ENCODE measurements at regions not wholly inside any gene's neighbourhood (a gene's known extent, or its start where the extent isn't known, plus 50 kb on each side); places are given as distances from the start of the nearest gene placed in this dataset.
A peak's percentile ranks its signal among the peaks of the same experiment; 100 is the strongest.

- H3K4me3 ChIP-seq = no peak overlapping the region
- H3K27me3 ChIP-seq = peaks cover 16% of the 10 kb centered on the region
- DNase-seq (no peak), ATAC-seq (no peak)
- intact Hi-C loops (cut with DNase I) = no loop called here
- no peaks in the 10 kb centered on the region for H3K4me1 ChIP-seq
- no peaks in the 10 kb centered on the region for H3K9me3 ChIP-seq
- no peak for TF ChIP-seq CTCF (IDR thresholded peaks at IDR 0.05)
- no peaks in the 10 kb centered on the region for H3K36me3 ChIP-seq
- no peak overlapping the region for H3K27ac ChIP-seq
Measured at GRCh38 chr12:4969405-4969804, 59.7 kb downstream of the KCNA1 start.

- intact Hi-C loops (cut with DNase I) = no loop called here
- DNase-seq = no peak
- Histone ChIP-seq H3K27me3 (peaks cover 15% of the 10 kb centered on the region), H3K27ac (no peak overlapping the region), H3K4me3 (no peak overlapping the region), H3K4me1 (no peaks in the 10 kb centered on the region), H3K9me3 (no peaks in the 10 kb centered on the region), H3K36me3 (no peaks in the 10 kb centered on the region)
- ATAC-seq = no peak
- no peak for TF ChIP-seq CTCF (IDR thresholded peaks at IDR 0.05)
Measured at GRCh38 chr12:4974217-4974616, 64.5 kb downstream of the KCNA1 start.

- no peak for TF ChIP-seq CTCF (IDR thresholded peaks at IDR 0.05)
- no peaks in the 10 kb centered on the region for H3K4me1 ChIP-seq
- peak; percentile 66 for DNase-seq
- H3K27me3 ChIP-seq = peaks cover 15% of the 10 kb centered on the region
- intact Hi-C loops (cut with DNase I) = no loop called here
- no peaks in the 10 kb centered on the region for H3K9me3 ChIP-seq
- H3K4me3 ChIP-seq = no peak overlapping the region
- H3K27ac ChIP-seq = no peak overlapping the region
- no peaks in the 10 kb centered on the region for H3K36me3 ChIP-seq
- peak; percentile 66 for ATAC-seq
Measured at GRCh38 chr12:4975574-4975973, 65.9 kb downstream of the KCNA1 start.

- Histone ChIP-seq H3K4me3 (no peak overlapping the region), H3K27me3 (peaks cover 15% of the 10 kb centered on the region), H3K36me3 (no peaks in the 10 kb centered on the region), H3K4me1 (no peaks in the 10 kb centered on the region), H3K9me3 (no peaks in the 10 kb centered on the region), H3K27ac (no peak overlapping the region)
- DNase-seq (no peak), ATAC-seq (no peak)
- intact Hi-C loops (cut with DNase I) = no loop called here
- no peak for TF ChIP-seq CTCF (IDR thresholded peaks at IDR 0.05)
Measured at GRCh38 chr12:4977102-4977501, 66.6 kb upstream of the KCNA5 start.

- H3K27ac ChIP-seq = no peak overlapping the region
- DNase-seq (no peak), ATAC-seq (no peak)
- peaks cover 15% of the 10 kb centered on the region for H3K27me3 ChIP-seq
- no peak overlapping the region for H3K4me3 ChIP-seq
- no peaks in the 10 kb centered on the region for H3K9me3 ChIP-seq
- H3K4me1 ChIP-seq = no peaks in the 10 kb centered on the region
- H3K36me3 ChIP-seq = no peaks in the 10 kb centered on the region
- no peak for TF ChIP-seq CTCF (IDR thresholded peaks at IDR 0.05)
- intact Hi-C loops (cut with DNase I) = no loop called here
Measured at GRCh38 chr12:4978737-4979136, 64.9 kb upstream of the KCNA5 start.

- DNase-seq (no peak), ATAC-seq (no peak)
- no peak for TF ChIP-seq CTCF (IDR thresholded peaks at IDR 0.05)
- Histone ChIP-seq H3K4me3 (no peak overlapping the region), H3K27me3 (peaks cover 24% of the 10 kb centered on the region), H3K36me3 (no peaks in the 10 kb centered on the region), H3K9me3 (no peaks in the 10 kb centered on the region), H3K4me1 (no peaks in the 10 kb centered on the region), H3K27ac (no peak overlapping the region)
- intact Hi-C loops (cut with DNase I) = no loop called here
Measured at GRCh38 chr12:4979737-4980136, 63.9 kb upstream of the KCNA5 start.

All from upper lobe of right lung (tissue), 1 donor.